HG02763 (cell line): ENCODE measurements at regions not wholly inside any gene's neighbourhood (a gene's known extent, or its start where the extent isn't known, plus 50 kb on each side); places are given as distances from the start of the nearest gene placed in this dataset.

ENCODE experiments used
- ATAC-seq: cut with Tn5 transposase; IDR thresholded peaks from one replicate; pipeline ENCODE4 v1.9.1; 2021; ENCODE audit warnings: mild to moderate bottlenecking, moderate library complexity; ENCODE audit not compliant: unreplicated experiment

DNA sequence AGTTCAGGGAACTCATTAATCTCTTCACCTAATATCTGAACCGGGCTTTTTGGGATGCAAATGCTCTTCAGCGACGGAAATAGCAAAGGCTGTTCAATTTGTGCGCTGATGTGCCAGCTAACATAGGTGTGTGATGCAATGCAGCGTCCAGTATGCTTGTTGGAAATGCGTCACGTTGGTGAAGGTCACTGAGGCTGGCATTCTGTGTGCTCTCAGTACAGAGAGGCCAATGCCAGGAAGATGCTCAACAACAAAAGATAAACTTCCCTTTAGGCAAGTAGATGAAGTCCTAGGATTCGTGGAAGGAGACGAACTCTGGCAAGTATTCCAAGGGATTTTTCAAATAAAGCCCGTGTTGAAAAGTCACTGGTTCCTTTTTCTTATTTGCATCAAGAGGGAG lies 649.5 kb upstream of the MKI67 start:
- no peak for ATAC-seq

DNA sequence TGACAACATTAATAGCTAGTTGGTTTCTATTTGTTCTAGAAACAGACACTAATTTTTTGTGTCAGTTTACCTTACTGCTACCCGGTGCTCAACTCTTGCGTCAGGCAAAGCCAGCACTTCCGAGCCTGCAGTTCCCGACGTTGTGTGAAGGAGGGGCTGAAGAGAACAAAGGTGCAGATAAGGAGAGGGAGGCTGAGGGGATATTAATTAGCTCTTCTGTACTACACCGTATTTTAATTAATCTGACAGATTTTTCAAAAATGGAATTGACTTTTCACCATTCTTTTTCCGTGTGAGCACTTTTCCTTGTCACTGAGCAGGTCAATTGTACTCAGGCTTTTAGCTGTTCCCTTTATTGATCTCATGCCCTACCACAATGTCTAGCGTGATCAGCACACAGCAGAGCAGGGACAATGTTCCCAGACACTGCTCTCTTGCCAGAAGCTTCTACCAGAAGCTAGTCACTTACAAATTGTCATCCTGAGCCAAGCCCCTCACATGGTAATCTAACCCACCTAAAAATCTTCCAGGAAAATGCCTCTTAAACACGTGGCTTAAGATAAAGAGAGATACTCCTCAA lies 650.5 kb upstream of the MKI67 start:
- no peak for ATAC-seq

DNA sequence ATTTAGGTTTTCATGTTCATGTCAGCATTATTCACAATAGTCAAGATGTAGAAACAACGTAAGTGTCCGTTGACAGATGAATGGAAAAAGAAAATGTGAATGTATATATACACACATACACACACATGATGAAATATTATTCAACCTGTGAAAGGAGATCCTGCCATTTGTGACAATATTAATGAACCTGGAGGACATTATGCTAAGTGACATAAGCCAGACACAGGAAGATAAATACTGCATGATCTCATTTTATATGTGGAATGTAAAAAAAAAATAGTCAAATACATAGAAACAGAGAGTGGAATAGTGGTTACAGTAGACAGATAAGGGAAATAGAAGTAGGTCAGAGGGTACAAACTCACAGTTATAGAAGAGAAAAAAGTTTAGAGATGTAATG lies 651.1 kb upstream of the MKI67 start:
- no peak for ATAC-seq

DNA sequence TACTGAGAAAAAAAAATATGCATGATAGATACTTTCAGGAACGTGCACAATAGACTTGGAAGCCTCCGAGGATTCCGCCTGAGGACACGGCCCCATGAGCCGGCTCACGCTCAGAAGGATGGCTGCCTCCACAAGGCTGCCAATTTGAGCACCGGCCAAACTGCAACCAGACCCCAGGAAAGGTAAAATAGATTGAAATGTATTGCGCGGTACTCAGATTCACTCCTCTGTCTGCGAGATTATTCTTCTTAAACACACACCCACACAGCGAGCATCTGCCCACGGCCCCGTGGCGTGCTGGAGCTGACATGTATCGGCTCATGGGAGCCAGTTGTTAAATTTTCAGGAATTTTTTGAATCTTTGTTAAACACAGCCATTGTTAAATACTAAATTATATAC lies 653.2 kb upstream of the MKI67 start:
- ATAC-seq: no peak

DNA sequence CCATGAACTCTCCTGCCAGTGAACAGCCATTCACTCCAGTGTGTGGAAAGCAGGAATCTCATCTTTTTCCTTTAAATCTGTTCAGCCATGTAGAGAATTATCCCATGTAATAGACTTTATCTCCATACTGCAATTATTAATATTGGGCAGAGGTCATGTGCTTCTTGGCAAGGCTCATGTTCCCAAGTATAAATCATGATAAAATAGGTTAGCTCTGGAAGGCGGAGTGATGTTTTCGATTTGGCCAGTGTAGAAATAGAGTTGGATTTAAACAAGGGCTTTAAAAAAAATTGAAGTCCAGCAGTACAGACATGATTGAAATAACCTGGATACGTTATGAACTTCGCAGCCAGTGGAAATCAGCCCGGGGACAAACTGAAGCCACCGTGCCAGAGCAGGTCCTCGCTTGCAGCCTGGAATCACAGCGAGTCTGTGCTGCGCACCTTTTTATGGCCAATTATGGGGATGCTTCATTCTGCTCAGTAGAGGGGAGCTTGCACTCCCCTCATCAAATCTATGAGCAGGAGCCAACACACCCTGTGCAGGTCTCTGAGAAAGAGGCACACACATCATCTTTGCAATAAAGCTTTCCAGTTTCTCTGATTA lies 654.0 kb upstream of the MKI67 start:
- ATAC-seq: no peak

DNA sequence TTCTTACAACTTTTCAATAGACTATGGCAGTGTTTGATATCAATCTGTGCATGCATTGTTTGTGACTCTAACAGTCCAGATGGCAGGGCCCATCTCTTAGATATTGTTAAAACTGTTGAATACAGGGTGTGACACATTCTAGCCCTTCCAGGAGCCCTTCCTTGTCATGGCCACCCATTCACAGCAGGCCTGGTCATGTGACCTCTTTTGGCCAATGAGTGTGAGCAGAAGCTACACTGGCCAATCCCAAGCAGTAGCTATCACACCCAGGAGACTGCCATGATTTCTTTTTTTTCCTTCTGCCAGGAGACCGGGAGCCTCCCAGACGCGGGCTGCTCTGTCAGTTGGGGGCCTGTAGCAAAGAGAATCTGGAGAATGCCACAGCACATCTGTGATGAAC lies 655.4 kb upstream of the MKI67 start:
- ATAC-seq: no peak

DNA sequence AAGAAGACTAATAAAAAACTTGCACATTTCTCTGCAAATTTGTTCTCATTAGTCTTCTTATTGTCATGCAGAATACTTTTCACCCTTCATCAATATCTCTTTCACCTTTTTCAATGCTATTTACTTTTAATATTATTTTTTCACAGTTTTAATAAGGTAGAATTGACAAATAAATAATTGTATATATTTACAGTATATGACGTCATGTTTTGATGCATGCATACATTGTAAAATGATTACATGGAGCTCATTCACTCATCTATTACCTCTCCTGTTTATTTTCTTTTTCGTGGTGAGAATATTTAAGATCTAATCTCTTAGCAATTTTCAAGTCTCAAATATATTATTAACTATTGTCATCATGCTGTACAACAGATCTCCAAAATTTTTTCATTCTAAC lies 658.2 kb upstream of the MKI67 start:
- no peak for ATAC-seq

DNA sequence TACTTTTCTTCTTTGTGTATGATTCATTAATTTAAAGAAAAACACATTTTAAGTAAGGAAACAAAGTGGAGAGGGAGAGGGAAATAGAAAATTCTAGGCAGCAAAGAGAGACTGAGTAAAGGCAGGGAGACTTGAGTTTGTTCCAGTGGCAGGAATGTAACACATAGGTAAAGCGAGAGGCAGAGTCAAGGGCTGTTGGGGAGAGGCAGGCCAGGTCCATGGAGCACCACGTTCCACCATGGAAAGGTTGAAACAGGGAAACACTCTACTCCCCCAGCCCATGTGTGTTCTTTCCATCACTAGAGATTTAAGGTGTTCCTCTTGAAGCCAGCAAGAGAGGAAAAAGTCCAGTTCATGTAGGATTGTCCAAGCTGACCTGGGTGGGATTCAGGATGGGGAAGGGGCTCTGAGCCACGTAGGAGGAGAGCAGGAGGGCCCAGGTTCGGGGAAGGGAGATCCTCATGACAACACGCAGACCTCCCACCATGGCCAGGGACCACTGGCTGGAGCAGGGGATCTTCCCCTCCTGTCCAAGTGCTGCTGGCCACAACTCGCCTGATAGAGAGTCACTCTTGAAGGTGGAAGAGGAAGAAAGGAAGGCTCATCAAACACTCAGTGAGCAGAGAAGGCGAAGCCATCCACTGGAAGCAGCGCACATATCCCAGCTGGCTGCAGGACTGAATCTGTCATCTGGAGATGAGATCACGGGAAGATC lies 666.4 kb upstream of the MKI67 start:
- no peak for ATAC-seq

DNA sequence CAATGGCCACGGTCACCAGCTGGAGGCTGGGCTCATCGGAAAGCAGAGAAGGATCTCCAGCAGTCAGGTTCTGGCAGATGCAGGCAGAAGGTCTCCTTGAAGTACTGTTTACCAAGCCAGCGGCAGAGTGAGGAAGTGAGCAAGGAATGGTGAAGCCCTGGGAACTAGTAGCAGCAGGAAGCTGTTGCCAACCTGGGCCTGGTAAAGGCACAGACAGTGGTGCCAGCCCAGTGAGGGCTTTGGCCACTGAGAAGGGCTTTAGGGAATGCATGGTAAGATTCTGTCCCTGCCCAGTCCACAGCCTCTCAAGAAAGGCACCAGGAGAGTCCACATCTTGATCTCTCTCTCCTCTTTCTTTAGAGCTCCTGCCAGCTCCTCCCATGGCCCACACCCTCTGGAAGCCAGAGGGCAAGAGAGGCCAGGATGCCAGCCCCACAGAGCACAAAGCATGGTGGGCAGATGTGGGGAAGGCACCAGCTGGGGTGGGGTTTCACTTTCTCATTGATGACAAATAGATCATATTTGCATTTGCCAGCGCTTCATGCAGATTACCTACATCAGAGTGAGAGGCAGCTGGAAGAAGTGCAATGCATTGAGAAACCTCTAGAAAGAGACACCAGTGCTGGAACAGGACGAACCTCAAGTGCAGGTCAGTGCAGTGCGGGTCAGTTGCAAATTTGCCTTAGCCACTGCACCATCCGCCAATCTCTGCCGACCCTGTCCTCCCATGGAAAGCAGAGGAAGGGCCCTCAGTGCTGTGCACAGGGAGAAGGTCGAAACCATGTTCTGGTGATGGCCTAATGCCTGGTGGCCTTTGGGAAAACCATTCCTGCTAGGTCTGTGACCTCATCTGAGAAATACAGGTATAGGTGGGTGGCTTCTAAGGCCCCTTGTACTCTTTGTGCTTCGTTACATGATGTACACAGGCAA lies 667.8 kb upstream of the MKI67 start:
- no peak for ATAC-seq

DNA sequence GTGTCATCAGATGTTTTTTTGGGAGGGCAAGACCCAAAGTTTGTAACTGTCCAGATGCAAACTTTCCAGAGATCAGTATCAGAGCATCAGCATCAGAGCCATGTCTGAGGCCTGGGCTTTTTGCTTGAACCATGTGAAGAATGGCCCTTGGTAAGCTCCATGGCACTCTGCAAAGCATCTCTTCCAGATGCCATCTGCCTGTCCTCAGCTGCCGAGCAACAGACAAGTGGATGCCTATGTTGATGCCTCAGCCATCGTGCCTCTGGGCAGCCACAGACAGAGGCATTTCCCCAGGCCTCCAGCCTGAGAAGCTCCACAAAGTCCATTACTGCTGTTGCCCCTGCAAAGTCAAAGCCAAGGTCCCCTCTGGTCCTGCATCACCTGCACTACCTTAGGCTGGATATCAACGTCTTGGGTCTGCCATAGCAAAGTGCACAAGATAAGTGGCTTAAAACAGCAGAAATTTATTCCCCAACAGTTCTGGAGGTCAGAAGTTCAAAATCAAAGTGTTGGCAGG lies 670.2 kb upstream of the MKI67 start:
- ATAC-seq: no peak

DNA sequence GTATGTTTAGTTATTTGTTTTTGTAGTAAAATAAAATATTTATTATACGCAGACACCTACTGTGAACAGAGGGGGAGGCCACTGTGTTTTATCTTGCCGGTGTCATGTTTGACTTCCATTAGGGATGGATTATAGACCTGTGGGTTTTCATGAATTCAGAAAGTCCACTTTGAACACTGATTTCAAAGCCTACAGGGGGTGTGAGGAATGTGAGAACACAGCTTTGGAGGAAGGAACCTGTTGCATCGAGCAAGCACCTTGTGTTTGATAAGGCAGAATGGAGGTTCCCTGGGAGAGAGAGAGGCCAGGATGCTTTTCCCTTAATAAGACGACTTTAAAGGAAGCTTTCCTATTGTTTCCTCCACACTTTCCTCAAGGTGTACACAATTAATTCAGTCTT lies 665.0 kb upstream of the MGMT start:
- no peak for ATAC-seq

DNA sequence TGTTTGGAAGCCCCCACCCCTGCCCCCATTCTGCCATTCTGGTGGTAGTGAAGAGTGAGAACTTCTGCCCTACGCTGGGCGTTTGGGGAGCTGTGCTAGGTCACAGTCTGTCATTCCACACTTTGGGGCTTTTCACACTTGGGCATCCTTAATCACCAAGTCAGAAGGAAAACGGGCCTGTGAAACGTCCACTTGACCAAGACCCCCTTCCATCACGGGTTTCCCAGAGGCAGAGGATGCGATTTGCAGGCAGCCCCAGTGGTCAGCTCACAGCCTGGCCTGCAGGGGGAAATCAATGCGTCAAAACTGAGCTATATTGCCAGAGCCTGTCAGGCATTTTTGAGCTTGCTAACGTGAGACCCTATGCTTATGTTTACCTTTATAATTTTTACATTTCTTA lies 663.3 kb upstream of the MGMT start:
- ATAC-seq: no peak

DNA sequence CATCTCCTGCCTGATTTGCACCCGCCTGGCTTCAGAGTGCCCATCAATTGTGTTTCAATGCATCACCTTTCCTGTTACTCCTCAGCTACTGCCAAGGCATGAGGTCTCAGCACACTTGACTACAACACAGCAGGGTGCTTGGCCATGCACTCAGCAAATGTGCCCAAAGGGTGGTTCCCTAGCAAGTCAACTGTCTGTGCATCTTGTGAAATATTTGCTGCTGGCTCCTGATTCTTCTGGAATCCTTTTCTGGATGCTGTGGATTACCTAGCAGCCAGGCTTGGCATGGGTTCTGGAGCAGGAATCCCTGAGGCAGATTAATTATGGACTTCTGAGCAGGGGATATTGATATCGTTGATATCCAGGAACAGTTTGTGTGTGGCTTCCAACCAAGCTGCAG lies 662.6 kb upstream of the MGMT start:
- no peak for ATAC-seq

DNA sequence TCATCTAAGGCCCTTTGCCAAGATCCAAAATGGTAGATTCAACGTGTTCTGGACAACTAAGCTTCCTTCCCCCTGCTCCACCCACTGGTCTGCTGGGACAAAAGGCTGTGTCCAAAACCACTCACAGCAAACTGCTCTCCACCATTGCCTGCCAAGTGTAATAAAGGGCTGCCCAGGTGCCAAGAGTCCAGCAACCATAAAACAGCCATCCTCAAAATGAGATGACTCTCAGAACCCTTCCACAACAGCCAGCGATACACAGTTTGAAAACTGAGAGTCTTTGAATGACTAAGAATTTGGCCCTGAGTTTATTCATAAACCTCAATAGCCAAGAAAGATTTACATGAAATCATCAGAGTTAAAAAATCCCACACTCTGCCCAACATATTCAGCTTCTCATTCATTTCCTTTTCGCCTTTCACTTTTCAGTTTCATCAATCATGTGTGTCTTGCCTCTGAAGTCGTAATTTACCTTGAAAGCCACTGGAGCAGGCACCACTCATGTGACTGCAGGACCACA lies 658.1 kb upstream of the MGMT start:
- no peak for ATAC-seq

DNA sequence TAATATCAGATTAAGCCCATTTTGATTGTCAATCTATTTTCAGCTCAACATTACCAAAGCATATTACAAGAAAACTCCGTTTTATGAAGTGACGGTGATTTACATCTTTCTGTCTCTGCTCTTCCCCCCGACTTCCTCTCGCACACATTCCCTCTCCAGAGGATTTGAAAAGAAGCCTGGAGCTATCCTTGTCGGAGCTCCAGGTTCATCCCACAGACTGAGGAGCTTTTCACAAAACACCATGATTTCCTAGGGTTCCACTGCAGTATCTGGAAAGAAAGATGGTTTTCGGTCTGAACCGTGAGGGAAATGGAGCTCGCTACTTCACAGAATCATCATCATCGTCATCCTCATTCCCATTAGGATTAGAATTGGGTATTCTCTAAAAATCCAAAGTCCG lies 655.5 kb upstream of the MGMT start:
- no peak for ATAC-seq

DNA sequence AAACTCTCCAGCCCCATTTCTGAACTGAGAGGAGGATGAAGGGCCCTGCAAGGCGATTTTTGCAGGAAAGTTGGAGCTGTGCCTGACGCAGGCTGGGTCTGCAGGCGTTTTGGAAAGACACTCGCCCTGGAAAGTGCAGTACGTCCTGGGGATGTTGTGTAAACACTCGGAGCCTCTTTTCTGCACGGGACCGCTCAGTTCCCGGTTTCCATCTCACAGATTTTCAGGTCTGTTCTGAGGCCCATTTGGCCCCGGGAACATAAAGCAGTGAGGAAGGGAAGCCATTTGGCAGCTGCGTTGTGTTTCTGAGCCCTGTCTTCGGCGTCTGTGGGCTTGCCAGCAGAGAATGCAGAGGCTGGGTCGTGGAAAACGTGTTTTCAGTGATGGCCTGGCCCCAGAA lies 655.0 kb upstream of the MGMT start:
- no peak for ATAC-seq

DNA sequence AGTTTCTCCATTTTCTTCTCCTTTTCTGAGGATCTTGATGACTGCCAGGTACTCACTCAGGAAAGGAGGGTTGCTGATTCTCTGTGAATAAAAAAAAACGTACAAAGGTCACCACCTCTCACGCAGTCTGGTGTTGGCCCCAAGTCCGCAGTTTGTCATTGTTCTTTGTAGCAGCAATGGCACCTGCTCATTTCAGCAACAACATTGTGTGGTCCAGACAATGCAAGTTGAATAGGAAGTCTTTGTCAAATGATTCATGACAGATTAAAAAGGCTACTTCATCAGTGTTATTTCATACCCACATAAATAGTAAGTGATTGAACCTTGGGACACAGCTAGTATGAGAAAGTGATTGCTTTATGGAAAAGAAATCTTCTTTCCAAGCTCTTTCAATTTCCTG lies 653.5 kb upstream of the MGMT start:
- no peak for ATAC-seq

DNA sequence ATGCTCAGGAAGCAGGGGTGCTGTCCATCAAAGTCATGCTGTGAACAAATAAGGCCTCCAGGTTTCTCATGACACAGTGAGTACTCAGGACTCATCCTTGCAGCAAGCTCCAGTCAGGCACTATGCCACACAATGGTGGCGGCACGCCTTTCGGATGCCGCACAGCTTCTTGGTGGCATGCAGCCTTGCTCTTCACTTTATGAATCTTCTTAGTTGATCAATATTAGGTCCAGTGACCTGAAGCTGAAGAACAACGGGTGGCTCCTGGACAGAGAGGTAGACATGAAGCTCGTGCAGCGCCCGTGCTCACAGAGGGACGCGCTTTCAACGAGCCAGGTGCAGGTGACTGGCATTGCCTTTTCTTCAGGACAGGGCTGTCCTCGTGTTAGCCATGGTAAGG lies 653.0 kb upstream of the MGMT start:
- ATAC-seq: no peak

DNA sequence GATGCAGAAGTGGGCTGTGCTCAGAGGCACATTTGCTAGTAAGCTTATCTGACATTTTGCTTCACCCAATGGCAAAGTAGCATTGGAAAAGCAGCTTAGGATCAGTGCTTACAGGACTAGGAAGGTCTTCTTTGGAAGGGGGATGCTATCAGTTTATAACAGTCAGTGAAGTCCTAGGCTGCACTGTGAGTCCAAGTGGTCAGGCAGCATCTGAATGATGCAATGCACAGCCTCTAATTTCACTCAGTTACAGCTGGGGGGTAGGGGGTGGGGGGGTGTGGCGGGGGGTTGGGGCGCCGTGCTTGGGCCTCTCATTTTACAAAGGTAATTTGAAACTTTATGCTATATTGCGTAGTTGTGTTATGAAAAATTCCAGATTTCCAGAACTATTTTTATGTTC lies 652.3 kb upstream of the MGMT start:
- no peak for ATAC-seq

DNA sequence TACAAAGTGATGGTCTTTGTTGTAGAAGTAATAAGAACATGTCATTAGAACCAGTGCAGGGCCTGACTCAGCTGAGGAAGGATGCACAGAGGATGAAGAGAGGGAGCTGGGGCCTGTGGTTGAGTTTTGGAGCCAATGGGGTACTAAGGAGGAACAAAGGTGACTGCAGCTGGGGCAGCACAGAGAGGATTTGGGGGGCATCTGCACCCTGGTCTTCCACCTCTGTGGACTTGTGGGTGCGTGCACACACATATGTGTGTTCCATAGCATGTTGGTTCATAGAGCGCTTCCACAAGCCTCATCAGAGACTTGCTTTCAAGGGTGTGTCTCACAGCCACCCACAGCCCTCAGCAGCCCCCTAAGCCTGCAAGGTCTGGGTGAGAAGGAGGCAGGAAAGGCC lies 650.3 kb upstream of the MGMT start:
- no peak for ATAC-seq

DNA sequence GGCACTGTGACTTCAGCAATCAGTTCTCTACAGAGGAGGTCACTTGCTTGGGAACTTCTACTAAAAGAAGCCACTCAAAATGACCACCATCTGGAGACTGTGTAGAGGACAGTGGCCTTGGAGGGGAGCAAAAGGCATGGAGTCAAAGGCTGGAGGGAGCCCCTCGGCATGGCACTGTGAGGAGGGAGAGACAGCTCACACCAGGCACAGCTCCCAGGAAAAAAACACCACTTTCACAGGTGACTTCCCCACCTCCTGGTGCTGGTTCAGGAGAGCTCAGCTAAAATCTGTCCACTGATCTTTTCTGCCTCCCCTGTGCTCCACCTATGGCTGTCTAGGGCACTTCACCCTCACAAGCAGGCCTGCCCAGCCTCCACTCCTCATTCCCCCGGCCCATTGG lies 649.4 kb upstream of the MGMT start:
- ATAC-seq: no peak
